GM12878 (cell line): ENCODE measurements at regions not wholly inside any gene's neighbourhood (a gene's known extent, or its start where the extent isn't known, plus 50 kb on each side); places are given as distances from the start of the nearest gene placed in this dataset.

Experiments
- CTCF ChIP-seq, 3 experiments: IDR thresholded peaks in 2 of 3; conservative IDR thresholded peaks in 1 of 3; 2 replicates each; pipeline ENCODE4 v1.5.1; 2011; ENCODE audit warnings: low read depth in 3 of 3, low read length in 3 of 3, mild to moderate bottlenecking in 3 of 3, control low read depth in 2 of 3, moderate library complexity in 2 of 3, inconsistent platforms in 1 of 3, mixed read lengths in 1 of 3; ENCODE audit not compliant: control insufficient read depth in 2 of 3, insufficient read depth in 1 of 3; ENCODE audit errors: extremely low read depth in 1 of 3
- NR2C2 ChIP-seq: IDR thresholded peaks from 2 replicates; pipeline ENCODE4 v1.6.1; 2011; ENCODE audit warnings: borderline replicate concordance, low read depth; ENCODE audit not compliant: control insufficient read depth, insufficient read length
- PML ChIP-seq: IDR thresholded peaks from 2 replicates; pipeline ENCODE4 v1.6.1; 2012; ENCODE audit warnings: low read length, inconsistent platforms
- POLR2A ChIP-seq: IDR thresholded peaks from 2 replicates; pipeline ENCODE4 v1.6.1; 2011; ENCODE audit warnings: low read depth, mild to moderate bottlenecking, low read length
- TAF1 ChIP-seq: IDR thresholded peaks from 2 replicates; pipeline ENCODE4 v1.6.1; 2011; ENCODE audit warnings: mild to moderate bottlenecking, low read depth, low read length, borderline replicate concordance
- ZBTB33 ChIP-seq: fragments of 450-650 bp; IDR thresholded peaks from 2 replicates; pipeline ENCODE4 v1.6.1; 2017; ENCODE audit warnings: mild to moderate bottlenecking
- ZNF217 ChIP-seq: fragments of 450-650 bp; IDR thresholded peaks from 2 replicates; pipeline ENCODE4 v1.6.1; 2017; ENCODE audit warnings: antibody characterized with exemption, mild to moderate bottlenecking

- no peak for TF ChIP-seq POLR2A
- no peak for TF ChIP-seq CTCF (IDR thresholded peaks at IDR 0.05 in 2 of 3, conservative IDR thresholded peaks at IDR 0.05 in 1 of 3; ENCODE audit: control insufficient read depth in 2 of 3, extremely low read depth in 1 of 3, insufficient read depth in 1 of 3, low read depth in 3 of 3, low read length in 3 of 3)
- TF ChIP-seq ZBTB33: no peak
- no peak for TF ChIP-seq TAF1
- TF ChIP-seq NR2C2: no peak
- TF ChIP-seq ZNF217: no peak
- no peak for TF ChIP-seq PML
These were observed 195.9 kb downstream of the OR13H1 start for GRCh38 chrX:131739823-131740222.
